Amniotic epithelial cell (primary cell): ENCODE measurements at regions not wholly inside any gene's neighbourhood (a gene's known extent, or its start where the extent isn't known, plus 50 kb on each side); places are given as distances from the start of the nearest gene placed in this dataset.

Experiments used
- DNase-seq: peaks from one replicate; pipeline ENCODE4 v3.0.0-alpha.2; 2010; ENCODE audit warnings: low read depth

GRCh38 chr3:73697020-73697419 is 72.3 kb upstream of the PDZRN3 start:
- DNase-seq = no peak

DNA sequence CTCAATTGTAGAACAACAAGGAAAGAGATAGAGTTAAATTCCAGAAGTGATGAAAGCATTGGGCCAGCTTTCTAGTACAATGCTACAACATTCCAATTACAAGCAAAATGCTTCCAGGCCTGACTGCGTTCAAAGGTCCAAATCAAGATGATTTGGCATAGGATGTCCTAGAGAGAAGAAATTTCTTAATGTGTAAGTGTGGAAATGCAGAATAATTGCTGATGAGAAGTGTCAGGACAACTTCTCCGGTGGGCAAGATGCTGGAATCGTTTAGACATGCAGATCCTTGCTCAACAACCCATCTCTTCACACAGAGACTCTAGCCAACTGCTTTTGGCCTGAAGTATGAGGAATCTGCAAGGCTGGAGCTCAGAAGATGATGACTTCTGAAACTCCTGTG is 71.1 kb upstream of the PDZRN3 start:
- DNase-seq = no peak

- no peak for DNase-seq
Measured at GRCh38 chr3:73694983-73695757, 70.4 kb upstream of the PDZRN3 start.

GRCh38 chr3:73687106-73688004 is 62.6 kb upstream of the PDZRN3 start:
- peak; percentile 21 for DNase-seq

- DNase-seq = no peak
Measured at GRCh38 chr3:73685061-73685460, 60.3 kb upstream of the PDZRN3 start.

DNA sequence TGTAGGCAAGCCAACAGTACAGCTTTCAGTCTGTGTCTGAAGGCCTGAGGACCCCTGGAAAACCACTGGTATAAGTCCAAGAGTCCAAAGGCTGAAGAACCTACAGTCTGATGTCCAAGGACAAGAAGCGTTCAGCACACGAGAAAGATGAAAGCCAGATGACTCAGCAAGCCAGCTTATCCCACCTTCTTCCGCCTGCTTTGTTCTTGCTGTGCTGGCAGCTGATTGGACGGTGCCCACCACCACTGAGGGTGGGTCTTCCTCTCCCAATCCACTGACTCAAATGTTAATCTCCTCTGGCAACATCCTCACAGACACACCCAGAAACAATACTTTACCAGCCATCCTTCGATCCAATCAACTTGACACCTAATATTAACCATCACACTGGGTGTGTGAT is 59.0 kb upstream of the PDZRN3 start:
- peak; percentile 29 for DNase-seq

DNA sequence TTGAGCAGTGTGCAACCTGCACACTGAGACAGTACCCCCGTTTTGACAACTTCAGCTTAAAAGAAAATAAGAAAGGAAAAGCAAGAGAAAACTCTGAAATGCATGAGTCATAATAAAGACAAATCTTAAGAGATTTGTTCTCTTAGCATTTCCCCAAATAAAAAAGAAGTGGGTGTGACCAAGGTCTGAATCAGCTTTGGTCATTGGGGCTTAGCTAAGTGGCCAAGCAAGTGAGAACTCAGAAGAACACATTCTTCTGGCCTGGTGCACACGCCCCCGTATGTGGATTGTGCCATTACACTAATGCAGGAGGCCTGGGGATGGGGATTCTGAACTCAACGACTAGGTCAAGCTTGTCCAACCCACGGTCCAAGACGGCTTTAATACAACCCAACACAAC is 56.9 kb upstream of the PDZRN3 start:
- peak; percentile 71 for DNase-seq

DNA sequence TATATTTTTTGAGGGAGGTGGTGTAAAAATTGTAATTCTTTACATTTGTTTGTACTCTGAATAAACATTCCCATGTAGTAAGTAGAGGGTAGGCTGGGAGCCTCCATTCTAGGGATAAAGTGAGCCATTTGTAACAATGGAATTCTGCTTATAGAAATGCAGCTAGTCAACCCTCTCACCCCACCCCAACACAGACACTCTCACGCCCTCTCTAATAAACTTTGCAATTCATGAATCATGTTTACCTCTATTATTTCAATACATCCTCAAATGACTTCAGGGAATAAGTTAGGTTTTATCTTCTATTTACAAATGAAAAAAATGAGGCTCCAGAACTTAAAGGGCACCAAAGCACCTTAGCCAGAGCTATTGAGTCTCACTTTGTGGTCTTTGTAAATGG is 56.5 kb upstream of the PDZRN3 start:
- no peak for DNase-seq

- DNase-seq = no peak
Measured at GRCh38 chr3:73680391-73681095, 55.8 kb upstream of the PDZRN3 start.

DNA sequence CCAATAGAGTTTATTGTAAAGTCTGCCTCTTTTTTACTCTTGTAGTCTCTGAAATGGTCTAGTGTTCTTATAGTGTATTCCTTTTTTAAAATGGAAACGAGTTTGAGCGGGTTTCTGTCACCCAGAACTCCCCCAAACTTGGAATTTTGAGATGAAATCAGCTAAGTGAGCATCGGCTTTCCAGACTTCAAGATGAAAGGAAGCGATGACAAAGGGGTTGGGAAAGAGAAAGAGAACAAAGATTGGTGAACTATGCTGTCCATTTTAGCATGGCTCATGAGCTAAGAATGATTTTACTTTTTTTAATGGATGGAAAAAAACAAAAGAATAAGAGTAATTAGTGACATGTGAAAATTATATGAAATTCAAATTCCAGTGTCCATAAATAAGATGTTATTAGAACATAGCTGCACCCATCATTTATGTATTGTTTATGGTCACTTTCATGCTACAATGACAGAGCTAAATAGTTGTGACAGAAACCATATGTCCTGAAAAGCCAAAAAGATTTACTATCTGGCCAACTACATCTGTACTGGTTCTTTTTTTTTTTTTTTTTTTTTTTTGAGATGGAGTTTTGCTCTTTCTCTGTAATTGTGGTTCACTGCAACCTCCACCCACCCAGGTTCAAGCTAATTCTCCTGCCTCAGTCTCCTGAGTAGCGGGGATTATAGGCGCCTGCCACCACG is 52.7 kb upstream of the PDZRN3 start:
- DNase-seq = no peak
